Hepatocyte (in vitro differentiated cells): ENCODE measurements at regions not wholly inside any gene's neighbourhood (a gene's known extent, or its start where the extent isn't known, plus 50 kb on each side); places are given as distances from the start of the nearest gene placed in this dataset.

ENCODE experiments used
- DNase-seq: peaks from one replicate; pipeline ENCODE4 v3.0.0-alpha.2; 2016; ENCODE audit warnings: low spot score
- H2AFZ ChIP-seq: fragments of 200-600 bp; sonication (generic); 2 replicates; pipeline ENCODE4 v1.6.0; 2016; ENCODE audit warnings: antibody characterized with exemption, mild to moderate bottlenecking
- H3K27ac ChIP-seq: fragments of 200-600 bp; sonication (generic); 2 replicates; pipeline ENCODE4 v1.5.1; 2016; ENCODE audit warnings: mild to moderate bottlenecking
- H3K27me3 ChIP-seq: fragments of 200-600 bp; sonication (generic); 2 replicates; pipeline ENCODE4 v1.6.1; 2016
- H3K36me3 ChIP-seq: fragments of 200-600 bp; sonication (generic); replicated peaks from 2 replicates; pipeline ENCODE4 v1.5.1; 2016; ENCODE audit warnings: low read depth; ENCODE audit not compliant: insufficient read depth
- H3K4me1 ChIP-seq: fragments of 200-600 bp; sonication (generic); 2 replicates; pipeline ENCODE4 v1.5.1; 2016; ENCODE audit warnings: mild to moderate bottlenecking, moderate library complexity; ENCODE audit not compliant: insufficient read depth
- H3K4me2 ChIP-seq: fragments of 200-600 bp; sonication (generic); 2 replicates; pipeline ENCODE4 v1.6.0; 2016
- H3K4me3 ChIP-seq: fragments of 200-600 bp; sonication (generic); 2 replicates; pipeline ENCODE4 v1.5.1; 2016; ENCODE audit warnings: mild to moderate bottlenecking
- H3K79me2 ChIP-seq: fragments of 200-600 bp; sonication (generic); 2 replicates; pipeline ENCODE4 v1.6.0; 2017; ENCODE audit warnings: mild to moderate bottlenecking
- H3K9me2 ChIP-seq: fragments of 200-600 bp; sonication (generic); replicated peaks from 2 replicates; pipeline ENCODE4 v1.6.0; 2017; ENCODE audit warnings: mild to moderate bottlenecking; ENCODE audit not compliant: insufficient read depth
- H3K9me3 ChIP-seq: fragments of 200-600 bp; sonication (generic); 2 replicates; pipeline ENCODE4 v1.5.1; 2016; ENCODE audit warnings: low read depth, mild to moderate bottlenecking
- H4K20me1 ChIP-seq: fragments of 200-600 bp; sonication (generic); 2 replicates; pipeline ENCODE4 v1.6.0; 2016; ENCODE audit warnings: mild to moderate bottlenecking; ENCODE audit not compliant: insufficient read depth, poor library complexity, severe bottlenecking
- CTCF ChIP-seq: fragments of 200-600 bp; sonication (generic); IDR thresholded peaks from 2 replicates; pipeline ENCODE4 v1.5.1; 2016; ENCODE audit warnings: antibody characterized with exemption, mild to moderate bottlenecking; ENCODE audit not compliant: poor library complexity
- EZH2 ChIP-seq: fragments of 200-600 bp; sonication (generic); IDR thresholded peaks from 2 replicates; pipeline ENCODE4 v1.6.1; 2016; ENCODE audit warnings: antibody characterized with exemption, mild to moderate bottlenecking, borderline replicate concordance
- EZH2phosphoT487 ChIP-seq: fragments of 200-600 bp; sonication (generic); IDR thresholded peaks from one replicate; pipeline ENCODE4 v1.6.1; 2018; ENCODE audit warnings: antibody characterized with exemption, mild to moderate bottlenecking, low read depth, moderate library complexity; ENCODE audit not compliant: unreplicated experiment, severe bottlenecking
- WGBS: methylation state at CpG from one replicate; pipeline ENCODE4 v1.1.6; 2016; ENCODE audit warnings: low lambda C conversion rate; ENCODE audit errors: missing lambda C conversion rate; 5-methylcytosine and 5-hydroxymethylcytosine counted together

- H3K27me3 ChIP-seq = peaks cover 2% of the 10 kb centered on the region
- H2AFZ ChIP-seq = no peak overlapping the region
- no peaks in the 10 kb centered on the region for H3K4me1 ChIP-seq
- H3K79me2 ChIP-seq = no peaks in the 10 kb centered on the region
- H3K4me2 ChIP-seq = no peak overlapping the region
- no peaks in the 10 kb centered on the region for H4K20me1 ChIP-seq
- no peak for DNase-seq
- no peaks in the 10 kb centered on the region for H3K36me3 ChIP-seq
- H3K9me3 ChIP-seq = no peaks in the 10 kb centered on the region
- H3K9me2 ChIP-seq = no peaks in the 10 kb centered on the region
- TF ChIP-seq EZH2 = no peak
- no peak for TF ChIP-seq CTCF
- no peak for TF ChIP-seq EZH2phosphoT487
- H3K27ac ChIP-seq = no peak overlapping the region
- WGBS = 91% methylated on average over 24 of the region's 24 CpGs
- no peak overlapping the region for H3K4me3 ChIP-seq
These were observed 239.5 kb upstream of the SALL3 start for GRCh38 chr18:78739882-78740677.

GRCh38 chr18:78740876-78741275 lies 238.7 kb upstream of the SALL3 start:
- WGBS = 79% methylated on average over 13 of the region's 13 CpGs
- no peak overlapping the region for H3K4me3 ChIP-seq
- no peaks in the 10 kb centered on the region for H4K20me1 ChIP-seq
- H3K79me2 ChIP-seq = no peaks in the 10 kb centered on the region
- H3K9me2 ChIP-seq = no peaks in the 10 kb centered on the region
- H3K27me3 ChIP-seq = peaks cover 3% of the 10 kb centered on the region
- H3K9me3 ChIP-seq = no peaks in the 10 kb centered on the region
- no peak overlapping the region for H3K27ac ChIP-seq
- no peaks in the 10 kb centered on the region for H3K4me1 ChIP-seq
- no peak overlapping the region for H3K4me2 ChIP-seq
- H3K36me3 ChIP-seq = no peaks in the 10 kb centered on the region
- DNase-seq = no peak
- H2AFZ ChIP-seq = no peak overlapping the region
- TF ChIP-seq CTCF = no peak

GRCh38 chr18:78741381-78742217 lies 238.0 kb upstream of the SALL3 start:
- Histone ChIP-seq H3K9me2 (no peaks in the 10 kb centered on the region), H3K4me2 (no peak overlapping the region), H2AFZ (no peak overlapping the region), H3K4me3 (no peak overlapping the region), H3K36me3 (no peaks in the 10 kb centered on the region), H3K4me1 (no peaks in the 10 kb centered on the region), H3K79me2 (no peaks in the 10 kb centered on the region), H3K27ac (no peak overlapping the region), H3K9me3 (no peaks in the 10 kb centered on the region), H3K27me3 (peaks cover 3% of the 10 kb centered on the region), H4K20me1 (no peaks in the 10 kb centered on the region)
- no peak for DNase-seq
- WGBS = 89% methylated on average over 30 of the region's 30 CpGs
- TF ChIP-seq EZH2 (no peak), CTCF (no peak), EZH2phosphoT487 (no peak)
